Activated CD4-positive, alpha-beta T cell treated with anti-CD3 and anti-CD28 coated beads for 24 hours (primary cell): ENCODE measurements at regions not wholly inside any gene's neighbourhood (a gene's known extent, or its start where the extent isn't known, plus 50 kb on each side); places are given as distances from the start of the nearest gene placed in this dataset.

Experiments
- DNase-seq, 2 donors: peaks; one replicate each; pipeline ENCODE4 v3.0.0-alpha.2; 2020; ENCODE audit warnings: low read depth in 2 of 2

DNA sequence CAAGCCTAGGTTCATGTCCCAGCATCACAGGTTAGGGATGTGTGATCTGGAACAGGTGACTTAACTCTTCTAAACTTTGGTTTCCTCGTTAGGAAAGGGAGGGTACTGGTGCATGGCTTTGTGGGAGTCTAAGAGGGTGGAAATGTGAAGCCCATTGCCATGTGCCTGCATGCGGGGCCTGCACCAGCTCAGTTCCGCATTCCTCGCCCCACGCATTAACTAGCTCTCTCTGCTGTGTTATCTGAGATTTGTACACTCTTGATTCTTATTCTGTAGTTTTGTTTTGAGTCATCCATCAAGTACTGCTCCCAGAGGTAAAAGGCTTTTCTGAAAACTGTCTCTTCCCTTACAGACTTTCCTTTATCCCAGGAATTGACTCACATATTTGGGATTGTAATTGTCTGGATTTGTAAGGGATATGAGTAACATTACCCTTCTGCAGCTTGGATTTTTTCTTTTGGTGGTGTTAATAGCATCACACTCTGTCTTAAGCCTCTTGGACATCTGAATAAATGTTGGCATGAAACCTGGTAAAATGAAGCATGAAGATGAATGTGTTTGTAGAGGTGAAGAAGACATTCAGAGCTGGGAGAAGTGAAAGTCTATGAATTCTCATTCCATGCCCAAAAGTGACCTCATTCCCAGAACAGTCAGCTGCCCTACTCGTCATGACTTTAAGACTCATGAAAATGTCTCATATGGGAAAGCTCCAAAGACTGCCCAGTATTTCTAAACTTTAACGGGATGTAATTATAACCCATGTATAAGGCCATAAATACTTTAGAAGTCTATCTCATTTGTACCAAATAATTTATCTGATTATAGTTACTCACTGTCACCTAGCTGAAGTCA is 357.3 kb downstream of the FOXA2 start:
- no peak for DNase-seq

DNA sequence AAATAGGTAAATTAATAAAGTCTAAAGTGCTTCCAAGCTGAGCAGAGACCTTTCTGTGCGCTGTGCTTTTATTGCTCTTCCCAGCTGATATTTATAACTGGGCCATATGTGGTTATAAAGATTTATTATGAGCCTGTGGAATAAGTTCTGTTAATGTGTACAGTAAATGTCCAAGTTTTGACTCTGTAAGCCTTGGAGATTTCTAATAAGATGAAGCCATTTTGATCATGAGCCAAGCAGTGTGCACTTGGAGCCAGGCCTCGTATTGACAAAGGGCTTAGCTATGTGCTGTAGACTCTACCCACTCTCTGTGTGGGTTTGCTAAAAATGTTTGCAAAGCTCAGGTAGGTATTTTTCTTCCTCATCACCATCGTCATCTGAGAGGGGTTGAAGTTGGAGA is 361.1 kb downstream of the FOXA2 start:
- no peak for DNase-seq

DNA sequence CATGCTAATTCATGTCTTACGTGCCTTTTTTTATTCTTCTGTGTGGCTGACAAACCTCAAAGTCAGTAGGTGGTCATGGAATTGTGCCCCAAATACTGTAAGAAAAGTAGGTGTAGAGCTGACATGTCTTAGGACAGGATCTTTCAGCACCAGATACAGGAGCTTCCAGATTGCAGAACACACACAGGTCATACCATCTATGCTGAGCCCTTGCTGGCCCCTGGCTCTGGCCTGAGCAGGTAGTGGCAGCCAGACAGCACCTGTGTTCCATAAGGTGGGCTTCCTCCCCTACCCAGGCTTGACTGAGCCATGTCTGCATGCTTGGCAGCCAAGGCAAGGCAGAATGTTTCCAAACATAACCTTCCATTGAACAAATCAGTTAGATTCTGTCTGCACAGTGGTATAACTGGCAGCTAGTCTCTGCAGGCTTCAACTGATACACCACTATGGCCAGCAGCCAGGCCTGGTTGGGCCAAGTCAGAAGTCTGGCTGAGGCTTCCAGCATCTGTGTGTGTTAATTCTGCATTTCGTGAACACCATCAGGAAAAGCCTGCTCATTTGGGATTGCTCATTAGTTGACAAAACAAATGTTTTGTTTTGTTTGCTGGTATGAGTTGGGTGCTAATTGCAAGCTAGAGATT is 366.5 kb downstream of the FOXA2 start:
- no peak for DNase-seq

DNA sequence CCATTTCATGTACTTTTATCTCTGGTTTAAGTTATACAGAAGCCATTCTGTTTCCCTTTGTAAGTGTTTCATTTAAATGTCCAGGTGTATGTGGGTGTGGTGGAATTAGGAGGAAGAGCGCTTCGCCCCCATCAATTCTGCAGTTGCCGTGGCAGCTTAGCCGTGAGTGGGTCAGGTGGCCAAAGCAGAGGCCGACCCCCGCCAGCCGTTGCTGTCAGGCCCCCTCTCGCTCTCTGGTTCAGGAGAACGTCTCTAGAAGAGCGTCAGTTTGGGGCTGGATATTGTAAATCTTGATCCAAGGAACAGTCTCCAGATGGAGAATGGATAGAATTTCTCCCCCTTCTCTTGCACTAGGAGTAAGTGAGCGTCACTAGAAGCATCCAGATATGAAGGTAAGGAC is 367.4 kb downstream of the FOXA2 start:
- no peak for DNase-seq

DNA sequence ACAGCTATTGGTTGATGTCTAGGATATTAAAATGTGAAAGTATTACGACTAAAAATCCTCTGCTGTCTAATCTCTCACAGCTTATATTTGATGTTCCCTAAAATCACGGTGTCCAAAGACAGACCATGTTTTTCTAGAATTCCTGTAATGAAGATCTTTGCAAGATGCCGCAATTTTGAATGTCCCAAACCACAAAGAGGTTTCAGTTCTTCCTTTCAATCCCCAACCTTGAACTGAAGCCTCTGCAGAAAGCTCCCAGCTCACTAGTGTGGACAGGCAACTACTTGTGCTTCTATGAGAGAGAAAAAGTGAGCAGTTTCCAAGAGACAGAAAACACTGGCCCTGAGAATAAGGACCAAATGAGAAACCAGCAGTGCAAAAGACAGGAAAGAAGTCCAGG is 370.1 kb downstream of the FOXA2 start:
- no peak for DNase-seq

DNA sequence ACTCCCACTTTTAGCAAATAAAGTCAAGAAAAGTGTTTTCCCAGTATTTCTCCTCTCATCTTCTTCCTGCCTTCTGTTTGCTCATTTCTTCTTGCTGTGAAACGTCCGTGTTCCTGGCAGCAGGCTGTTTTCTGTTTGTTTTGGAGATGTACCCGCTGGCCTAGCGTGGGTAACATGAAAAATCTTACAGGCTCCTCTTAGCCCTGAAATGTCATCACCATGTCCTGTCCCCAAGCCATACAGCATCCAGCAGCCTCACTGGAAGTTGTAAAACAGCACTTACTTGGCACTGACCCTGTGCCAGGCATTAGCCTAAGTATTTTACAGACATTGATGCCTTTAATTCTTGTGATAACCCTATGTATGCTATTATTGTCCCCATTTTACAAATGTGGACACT is 371.1 kb downstream of the FOXA2 start:
- no peak for DNase-seq

DNA sequence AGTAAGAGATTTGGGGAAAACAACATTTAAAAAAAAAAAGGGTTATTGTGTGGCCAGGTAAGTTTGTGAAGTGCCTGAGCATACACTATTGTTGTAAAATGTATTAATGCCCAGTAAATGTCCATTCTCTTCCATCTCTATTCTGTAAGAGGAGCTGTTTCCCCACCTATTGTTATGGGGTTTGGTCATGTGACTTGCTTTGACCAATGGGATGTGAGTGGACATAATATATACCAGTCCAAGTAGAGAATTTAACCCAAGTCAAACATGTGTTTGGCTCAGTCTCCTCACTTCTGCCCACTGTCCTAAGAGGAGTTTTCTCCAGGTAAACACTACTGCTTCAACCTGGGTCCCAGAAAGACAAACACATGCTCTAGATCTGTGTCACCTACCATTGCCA is 377.1 kb downstream of the FOXA2 start:
- no peak for DNase-seq

DNA sequence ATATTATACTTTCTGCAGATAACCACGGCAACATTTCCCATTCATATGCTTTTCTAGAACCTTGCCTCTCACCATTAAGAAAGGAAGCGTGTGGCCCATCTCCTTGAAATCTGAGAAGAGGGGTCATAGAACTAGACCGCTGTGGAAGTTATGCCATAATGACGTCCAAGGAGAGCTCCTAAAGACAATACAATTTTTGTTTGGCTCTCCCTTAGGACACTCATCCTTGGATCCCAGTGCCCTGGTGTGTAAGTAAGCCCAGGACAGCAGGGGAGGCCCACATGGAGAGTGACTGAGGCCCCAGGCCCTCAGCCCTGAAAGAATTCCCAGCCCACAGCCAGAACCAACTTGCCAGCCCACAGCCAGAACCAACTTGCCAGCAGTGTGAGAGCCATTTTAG is 379.6 kb downstream of the FOXA2 start:
- DNase-seq: no peak

DNA sequence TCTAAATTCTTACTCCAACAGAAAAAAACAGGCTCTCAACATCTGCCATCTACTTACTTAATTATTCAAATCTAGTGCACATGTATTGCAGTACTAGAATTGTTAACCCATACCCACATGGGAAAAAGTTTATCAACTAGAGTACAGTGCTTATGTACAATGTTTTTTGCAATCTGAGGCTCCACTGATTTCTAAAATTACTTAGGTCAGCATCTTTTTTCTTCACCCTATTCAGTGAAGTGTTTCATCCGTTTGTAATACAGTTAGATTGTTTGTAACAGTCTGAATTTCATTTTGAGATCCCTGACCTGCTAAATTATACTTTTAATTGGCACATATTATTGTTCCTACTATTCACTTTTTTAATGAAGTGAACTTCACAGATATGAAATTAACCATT is 402.2 kb downstream of the FOXA2 start:
- DNase-seq: no peak

DNA sequence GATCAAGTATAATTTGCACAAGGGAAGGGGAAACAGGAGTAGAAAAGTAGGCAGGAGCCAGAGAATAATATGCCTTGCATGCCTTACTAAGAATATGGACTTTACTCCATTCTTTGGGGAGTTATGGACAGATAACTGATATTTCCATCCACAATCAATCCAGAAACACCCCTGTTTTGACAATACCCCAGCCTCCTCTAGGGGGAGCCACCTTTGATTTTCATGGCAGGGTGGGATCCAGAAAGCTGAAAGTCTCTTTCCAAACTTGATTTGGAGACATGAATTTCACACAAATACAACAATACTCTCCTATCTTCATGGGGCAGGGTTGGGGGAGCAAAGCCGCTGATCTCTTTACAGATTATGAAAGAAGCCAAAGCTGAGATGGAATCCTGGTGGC is 404.1 kb downstream of the FOXA2 start:
- DNase-seq: no peak

DNA sequence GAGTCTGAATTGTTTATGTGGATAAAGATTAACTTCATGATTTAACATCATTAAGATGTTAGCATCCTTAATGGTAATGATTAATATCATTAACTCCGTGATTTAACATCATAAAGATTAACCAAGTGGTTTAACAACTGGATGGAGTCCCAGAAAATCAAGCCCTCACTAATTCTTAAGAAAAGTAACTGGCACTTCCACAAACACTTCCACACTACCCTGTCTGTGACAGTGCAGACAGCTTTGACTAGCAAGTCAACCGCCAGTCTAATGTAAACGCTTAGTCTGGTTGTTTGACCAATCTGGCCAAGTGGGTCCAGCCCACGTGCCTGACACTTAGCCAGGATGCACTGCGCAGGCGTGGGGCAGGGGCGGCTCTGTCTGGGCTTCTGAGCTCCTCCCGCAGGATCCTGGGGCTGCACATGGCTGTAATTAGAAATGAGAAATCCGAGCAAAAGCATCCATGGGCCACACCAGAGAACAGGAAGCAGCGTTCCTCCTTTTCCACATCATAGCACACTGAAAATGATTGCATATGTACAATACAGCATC is 424.2 kb downstream of the FOXA2 start:
- no peak for DNase-seq

DNA sequence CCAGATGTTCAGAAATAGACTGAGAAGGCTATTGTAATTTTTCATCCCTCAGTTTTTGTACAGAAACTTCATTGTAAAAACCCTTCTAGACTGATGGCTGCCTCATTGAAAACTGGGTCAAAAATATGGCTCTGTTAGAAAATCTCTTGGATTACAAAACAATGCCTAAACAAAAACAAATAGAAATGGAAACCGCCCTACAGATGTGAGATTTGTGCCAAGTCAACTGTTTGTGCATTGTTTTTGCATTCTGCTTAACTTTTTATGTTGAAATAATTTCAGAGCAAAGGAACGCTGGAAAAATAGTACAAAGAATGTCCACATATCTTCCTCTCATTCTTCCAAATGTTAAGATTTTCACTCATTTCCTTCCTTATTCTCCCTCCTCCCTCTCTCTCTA is 425.1 kb downstream of the FOXA2 start:
- no peak for DNase-seq

DNA sequence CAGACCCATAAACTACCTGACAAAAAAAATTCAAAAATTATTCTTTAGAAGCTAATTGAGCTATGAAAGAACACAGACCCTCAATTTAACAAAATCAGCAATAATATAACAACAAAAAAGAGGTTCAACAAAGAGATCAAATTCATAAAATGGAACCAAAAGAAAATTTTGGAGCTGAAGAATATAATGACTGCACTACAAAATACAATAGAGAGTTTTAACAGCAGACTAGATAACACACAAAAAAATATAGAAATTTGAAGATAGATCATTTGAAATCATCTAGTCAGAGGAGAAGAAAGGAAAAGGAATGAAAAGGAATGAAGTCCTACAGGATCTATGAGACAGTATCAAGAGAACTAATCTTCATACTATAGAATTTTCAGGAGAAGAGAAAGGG is 422.1 kb downstream of the PAX1 start:
- no peak for DNase-seq

DNA sequence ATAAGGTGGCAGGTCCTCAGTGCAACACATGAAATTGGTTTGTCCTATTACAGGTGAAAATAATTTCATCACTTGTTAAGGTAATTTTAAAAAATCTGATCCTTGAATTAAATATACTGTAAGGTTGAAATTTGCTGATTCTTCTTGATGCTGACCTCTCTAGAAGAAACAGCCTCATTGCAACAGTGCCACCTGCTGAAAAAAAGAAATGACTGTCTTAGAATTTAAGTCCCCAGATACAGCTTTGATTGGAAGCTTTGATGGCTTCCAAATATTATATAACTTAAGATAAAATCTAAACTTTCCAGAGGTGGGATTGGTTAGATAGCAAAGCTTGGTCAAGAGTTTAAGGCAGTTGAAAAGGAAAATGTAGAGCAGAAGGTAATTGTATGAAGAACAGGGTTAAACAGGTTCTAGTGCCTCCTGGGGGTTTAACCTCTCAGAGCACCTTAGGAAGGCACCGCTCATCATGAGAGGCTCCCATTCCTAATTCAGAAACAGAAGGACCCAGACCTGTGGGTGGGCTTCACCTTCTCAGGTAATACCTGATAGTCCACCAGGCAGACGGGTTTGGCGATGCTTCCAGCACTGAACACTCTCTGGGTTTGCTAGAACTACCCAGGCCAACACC is 401.0 kb downstream of the PAX1 start:
- no peak for DNase-seq

DNA sequence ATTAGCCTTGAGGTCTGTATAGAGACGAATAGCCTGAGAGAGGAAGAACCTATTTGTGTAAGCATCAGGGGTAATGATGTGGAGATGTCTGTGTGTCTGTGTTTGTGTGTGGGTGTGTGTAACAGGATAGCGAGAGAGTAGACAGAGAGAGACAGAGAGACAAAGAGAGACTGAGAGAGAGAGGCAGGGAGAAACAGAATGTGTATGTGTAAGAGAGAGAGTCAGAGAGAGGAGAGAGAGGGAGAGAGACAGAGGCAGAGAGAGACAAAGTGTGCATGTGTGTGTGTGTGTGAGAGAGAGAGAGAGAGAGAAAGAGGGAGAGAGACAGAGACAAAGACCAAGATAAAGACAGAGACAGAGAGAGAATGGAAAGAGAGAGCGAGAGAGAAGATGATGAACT is 396.1 kb downstream of the PAX1 start:
- DNase-seq: no peak

DNA sequence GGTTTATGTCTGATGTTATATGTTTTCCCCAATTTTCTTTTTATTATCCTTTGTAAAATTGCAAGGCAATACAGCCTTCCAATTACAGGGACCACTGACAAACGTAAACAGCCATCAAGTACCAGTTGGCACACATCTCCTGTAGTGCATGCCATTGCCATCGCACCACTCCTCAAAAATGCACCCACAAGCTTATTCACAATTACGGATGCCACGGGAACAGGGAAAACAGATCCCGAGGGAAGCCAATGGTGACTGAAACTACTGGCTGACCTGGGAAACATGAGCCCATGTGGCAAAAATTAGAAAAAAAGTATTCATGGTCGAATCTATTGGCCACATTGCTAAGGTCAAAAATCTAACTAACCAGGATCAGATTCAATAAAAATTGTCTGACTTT is 395.2 kb downstream of the PAX1 start:
- DNase-seq: no peak

DNA sequence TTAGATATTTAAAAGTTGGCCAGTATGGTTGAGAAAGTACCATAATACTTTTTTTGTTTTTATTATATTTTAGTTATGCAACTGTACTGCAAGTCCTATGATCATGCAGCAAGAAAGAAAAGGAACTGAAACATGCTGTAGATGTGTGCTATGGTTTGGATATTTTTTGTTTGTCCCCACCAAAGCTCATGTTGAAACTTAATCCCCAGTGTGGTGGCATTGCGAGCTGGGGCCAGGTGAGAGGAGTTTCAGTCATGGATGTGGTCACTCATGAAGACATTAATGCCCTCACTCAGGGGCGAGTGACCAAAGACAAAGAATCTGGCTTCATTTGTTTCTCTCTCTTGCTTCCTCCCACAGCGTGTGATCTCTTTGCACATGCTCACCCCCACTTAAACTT is 393.9 kb downstream of the PAX1 start:
- DNase-seq: no peak

DNA sequence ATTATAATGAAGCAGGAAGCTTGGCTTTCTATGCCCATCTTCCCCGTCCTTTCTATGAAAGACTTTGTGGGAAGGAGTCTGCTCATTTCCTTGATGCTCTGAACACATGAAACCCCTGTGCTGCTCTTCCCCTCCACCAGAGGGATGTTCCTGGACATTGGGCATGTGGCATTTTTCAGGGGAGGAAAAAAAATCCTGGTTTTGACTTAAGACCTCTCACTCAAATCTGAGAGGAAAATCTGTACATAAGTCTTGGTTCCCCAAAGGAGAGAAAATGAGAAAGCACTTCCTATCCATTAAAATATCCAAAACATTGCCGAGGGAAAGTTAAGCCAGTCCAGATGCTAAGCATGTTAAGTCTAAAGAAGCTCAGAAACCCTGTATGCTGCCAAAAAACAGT is 393.0 kb downstream of the PAX1 start:
- no peak for DNase-seq

DNA sequence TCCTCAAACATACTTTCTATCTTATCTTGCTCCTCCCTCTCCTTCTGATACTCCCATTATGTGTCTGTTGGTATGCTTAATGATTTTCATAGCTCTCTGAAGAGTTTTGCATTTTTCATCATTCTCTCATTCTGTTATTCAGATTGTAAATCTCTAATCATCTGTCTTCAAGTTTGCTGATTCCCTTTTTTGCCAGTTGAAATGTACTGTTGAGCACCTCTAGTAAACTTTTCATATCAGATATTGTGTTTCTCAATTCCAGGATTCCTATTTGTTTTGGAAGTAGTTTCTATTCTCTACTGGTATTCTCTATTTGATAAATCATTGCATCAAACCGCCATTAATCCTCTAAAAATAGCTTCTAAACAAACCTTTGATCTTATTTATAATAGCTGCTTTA is 387.7 kb downstream of the PAX1 start:
- DNase-seq: no peak

DNA sequence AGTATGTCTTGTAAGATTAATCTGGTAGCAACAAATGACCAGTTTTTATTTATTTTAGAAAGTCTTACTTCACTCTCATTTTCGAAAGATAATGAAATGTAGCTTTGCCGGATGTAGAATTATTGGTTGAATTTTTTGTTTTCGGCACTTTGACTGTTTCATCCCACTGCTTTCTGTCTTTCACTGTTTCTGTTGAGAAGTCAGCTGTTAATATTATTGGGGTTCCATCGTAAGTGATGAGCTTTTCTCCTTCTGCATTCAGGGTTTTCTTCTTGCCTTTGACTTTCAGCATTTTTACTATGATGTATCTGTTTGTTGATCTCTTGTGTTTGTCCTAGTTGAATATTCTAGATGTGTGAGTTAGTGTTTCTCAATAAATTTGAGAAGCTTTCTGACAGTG is 383.4 kb downstream of the PAX1 start:
- no peak for DNase-seq

DNA sequence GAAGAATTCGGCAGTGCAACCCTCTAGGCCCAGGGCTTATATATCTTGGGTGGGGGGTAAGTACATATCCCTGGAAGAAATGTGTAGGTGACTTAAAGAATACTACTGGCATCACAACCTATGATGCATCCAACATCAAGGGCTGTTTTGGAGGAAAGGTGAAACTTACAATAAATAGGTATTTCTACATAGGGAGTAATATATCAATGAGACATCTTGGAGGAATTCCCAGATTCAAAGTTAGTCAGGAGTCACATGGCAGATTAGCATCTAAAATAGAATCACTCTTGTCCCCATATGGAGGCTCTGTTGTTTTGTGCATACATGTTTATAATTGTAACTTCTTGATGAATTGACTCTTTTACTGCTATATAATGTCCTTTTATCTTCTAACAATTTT is 375.5 kb downstream of the PAX1 start:
- DNase-seq: no peak

DNA sequence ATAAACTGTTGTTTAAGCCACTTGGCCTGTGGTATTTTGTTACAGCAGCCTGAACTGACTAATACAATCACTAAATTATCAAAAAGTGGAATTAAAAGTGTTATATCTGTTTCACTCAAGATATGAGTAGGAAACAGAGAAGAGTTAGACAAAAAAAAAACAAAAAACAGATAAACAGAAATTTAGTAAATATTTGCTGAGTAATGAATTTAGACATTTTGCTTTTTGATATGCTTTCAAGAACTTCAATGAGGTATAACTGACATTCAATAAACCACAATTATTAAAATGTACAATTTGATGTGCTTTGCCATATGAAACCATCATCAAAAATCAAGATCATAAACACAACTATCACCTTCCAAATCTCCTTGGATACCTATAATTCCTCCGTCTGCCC is 369.2 kb downstream of the PAX1 start:
- DNase-seq: no peak

DNA sequence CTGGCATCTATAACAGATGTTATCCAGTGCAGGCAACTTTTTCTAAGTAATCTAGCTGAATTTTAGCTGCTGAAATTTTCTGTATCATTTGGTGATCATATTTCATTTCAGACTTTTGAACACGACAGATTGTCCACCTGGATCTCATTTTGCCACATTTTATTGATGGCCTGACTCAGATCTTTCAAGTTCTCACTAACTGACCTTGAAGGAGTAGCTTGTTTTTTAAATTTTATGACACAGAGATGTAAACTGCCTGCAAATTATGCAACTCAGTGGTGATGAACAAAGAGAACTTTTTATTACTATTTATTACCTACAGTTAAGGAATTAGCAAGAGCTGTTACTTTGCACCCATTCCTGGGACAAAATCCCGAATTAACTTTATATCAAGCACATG is 366.4 kb downstream of the PAX1 start:
- DNase-seq: no peak
